DMS153 treated with DMSO at 0.1 percent for 48 hours (cell line): ENCODE measurements at regions not wholly inside any gene's neighbourhood (a gene's known extent, or its start where the extent isn't known, plus 50 kb on each side); places are given as distances from the start of the nearest gene placed in this dataset.
"Not testable (repeated sequence)": the region's sequence is repeated elsewhere in the genome, so short reads cannot be mapped to it uniquely, and the experiment has no call there.

Source experiments
- DNase-seq: peaks from one replicate; lab custom pipeline; 2025; ENCODE audit not compliant: unreplicated experiment; lab: John Stamatoyannopoulos, UW

DNA sequence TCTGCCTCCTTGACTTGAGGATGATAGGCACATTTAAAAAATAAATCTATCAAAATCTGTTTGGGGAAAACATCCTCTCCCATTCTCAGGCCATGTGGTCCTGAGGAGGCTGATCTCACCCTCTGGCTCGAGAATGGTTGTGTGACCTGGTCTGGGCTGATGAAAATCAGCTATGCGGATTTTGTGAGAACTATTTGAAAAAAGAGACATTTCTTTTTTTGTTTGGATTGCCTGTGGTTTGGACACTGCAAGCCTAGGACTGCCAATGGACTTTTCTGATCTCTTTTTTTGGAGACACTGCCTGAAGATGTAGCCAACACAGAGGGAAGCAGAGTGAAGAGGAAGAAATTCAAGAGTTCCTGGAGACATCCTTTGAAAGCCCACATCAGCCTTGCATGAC, 145.9 kb downstream of the HS3ST3B1 start:
- DNase-seq, result no peak

- DNase-seq, result no peak
Measured at GRCh38 chr17:14444915-14445314, 144.0 kb downstream of the HS3ST3B1 start.

- DNase-seq, result no peak
Measured at GRCh38 chr17:14442798-14443528, 142.1 kb downstream of the HS3ST3B1 start.

DNA sequence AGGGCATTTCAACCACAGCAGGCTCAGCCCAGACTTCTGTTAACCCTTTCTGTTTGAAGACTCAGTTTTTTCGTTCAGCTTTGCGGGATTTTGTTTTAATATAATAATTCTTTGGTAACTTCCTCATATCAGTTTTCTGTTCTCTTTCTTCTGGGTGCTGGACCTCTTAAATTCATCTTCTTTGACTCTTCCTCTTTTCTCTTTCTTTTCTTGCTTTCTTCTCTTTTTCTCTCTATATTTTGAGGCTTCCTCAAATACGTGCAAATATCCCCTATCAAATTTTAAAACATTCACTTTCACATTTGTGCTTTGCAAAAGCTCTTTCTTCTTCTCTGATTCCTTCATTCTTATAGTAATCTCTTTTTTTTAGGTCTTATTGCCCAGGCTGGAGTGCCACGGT, 136.3 kb downstream of the HS3ST3B1 start:
- no peak for DNase-seq

DNA sequence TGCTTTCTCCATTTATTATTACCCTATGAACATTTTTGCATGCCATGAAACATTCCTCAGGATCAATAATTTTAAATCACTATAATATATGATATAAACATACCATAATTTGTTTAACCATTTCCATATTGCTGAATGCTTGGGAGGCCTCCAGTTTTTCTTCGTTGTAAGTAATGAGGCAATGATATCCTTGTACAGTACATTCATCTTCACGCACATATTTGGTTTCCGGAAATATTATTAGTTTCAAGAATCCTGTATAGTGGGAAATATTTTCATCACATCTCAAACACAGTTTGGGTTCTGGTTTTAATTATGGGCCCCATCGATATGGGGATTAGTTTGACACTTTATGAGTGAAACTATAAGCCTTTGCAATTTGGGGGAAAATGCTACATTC, 135.4 kb downstream of the HS3ST3B1 start:
- no peak for DNase-seq

GRCh38 chr17:14434506-14434905, 133.6 kb downstream of the HS3ST3B1 start:
- DNase-seq, result no peak

DNA sequence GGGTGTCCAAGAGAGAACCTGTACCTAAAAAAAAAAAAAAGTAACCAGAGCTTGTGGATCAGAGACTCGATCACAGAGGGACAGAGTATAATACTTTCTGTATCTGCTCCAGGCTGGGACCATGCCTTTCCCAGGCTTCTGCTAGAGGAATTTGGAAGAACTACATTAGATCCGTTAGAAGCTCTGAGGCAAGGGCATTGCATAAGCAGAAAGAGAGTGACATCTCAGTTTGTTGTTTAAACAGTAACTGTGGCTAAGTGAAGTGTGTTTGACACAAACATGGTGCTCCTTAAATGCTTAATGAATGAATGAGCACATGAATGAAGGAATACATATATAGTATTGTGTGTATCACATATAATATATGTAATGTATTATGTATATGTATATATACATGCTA, 131.2 kb downstream of the HS3ST3B1 start:
- DNase-seq, result no peak

GRCh38 chr17:14429084-14429483, 128.2 kb downstream of the HS3ST3B1 start:
- DNase-seq, result no peak

DNA sequence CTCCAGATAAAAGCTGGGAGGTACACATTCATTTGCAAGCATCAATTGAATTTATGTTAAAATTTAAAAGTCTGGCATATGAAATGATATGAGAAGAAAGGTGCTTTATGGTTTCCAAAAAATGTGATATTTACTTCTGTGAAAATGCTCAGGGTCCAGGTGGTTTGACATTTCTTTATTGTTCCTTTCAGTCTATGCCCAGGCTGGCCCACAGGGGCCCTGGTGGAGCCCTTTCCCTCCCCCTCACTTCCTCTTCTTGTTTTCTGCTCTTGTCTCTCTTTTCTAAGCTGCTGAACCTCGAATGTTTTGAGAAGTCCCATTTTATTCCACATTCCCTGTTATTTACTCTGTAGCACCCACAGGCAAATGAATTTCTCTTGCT, 127.8 kb downstream of the HS3ST3B1 start:
- no peak for DNase-seq

DNA sequence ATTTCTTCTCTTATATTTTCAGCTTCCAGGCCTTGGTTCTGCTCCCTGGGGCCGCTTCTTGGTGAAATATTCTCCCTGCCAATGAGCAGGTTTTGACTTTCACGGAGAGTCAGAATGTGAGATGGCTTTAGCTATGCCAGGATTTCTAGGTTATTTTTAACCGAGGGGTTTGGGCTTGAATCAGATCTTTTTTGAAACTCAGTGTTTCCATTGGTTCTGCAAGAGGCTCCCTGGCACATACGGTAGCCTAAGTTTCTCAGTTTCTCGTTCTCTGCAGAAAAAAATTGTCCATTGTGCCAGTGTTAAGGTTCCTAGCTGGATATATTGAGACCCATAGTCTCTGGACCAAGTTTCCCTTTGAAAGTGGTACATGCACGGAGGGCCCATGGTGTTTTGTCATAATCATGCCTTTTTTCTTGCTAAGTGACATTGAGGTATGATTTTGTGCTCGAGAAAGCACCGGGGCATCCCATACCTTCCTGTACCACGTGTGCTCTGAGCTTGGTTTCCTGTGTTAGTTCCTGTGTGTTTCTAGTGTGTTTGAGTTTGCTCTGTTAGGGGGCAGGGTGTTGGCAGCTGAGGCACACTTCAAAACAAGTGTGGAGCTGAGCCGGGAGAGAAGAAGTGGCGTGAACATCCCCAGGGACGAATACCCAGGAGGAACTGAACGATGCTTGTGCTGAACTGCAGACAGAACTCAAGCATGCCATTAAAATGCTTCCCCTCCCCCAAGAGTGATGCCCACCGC, 127.2 kb downstream of the HS3ST3B1 start:
- DNase-seq, result no peak

- DNase-seq, result not testable (repeated sequence)
Measured at GRCh38 chr17:14423156-14423555, 122.3 kb downstream of the HS3ST3B1 start.

DNA sequence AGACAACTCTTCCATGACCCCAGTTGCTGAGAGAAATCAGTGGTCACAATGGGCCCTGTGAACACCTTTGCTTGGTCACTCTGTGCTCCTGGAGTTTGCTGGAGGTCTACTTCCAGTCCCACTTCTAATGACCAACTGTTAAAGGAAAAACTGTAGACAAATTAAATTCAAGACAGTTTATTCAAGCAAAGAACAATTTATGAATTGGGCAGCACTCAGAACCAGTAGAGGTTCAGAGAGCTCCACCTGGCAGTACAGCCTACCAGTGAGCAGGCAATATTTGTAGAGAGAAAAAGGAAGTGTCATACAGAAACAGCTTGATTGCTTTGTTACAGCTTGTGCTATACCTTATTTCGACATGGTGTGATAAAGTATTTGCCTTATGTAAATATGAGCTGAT, 116.5 kb downstream of the HS3ST3B1 start:
- no peak for DNase-seq

GRCh38 chr17:14409292-14409691, 108.4 kb downstream of the HS3ST3B1 start:
- no peak for DNase-seq

DNA sequence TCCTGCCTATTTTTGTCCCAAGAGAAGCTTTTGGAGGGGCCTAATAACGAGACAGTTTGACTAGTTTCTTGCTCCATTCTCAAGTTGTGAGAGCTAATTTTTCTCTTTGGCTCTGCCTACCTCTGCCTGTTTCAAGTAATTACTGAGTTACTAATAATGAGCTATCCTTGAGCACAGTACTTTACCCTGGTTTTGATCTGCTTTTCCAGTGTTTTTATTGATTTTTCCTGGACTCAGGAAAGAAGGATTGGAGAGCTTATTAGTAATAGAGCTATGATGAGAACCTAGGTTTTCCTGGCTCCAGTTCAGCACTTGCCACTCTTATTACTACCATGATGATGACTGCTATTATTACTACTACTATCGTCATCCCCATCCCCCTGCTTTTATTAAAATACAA, 106.7 kb downstream of the HS3ST3B1 start:
- DNase-seq, result no peak

GRCh38 chr17:14405189-14405588, 104.3 kb downstream of the HS3ST3B1 start:
- no peak for DNase-seq
